PFSK-1 (cell line): ENCODE measurements at regions not wholly inside any gene's neighbourhood (a gene's known extent, or its start where the extent isn't known, plus 50 kb on each side); places are given as distances from the start of the nearest gene placed in this dataset.

Experiments used
- POLR2AphosphoS5 ChIP-seq: IDR thresholded peaks from 2 replicates; pipeline ENCODE4 v1.6.1; 2012; ENCODE audit warnings: low read depth, mild to moderate bottlenecking, control low read depth, low read length, moderate library complexity
- SIN3A ChIP-seq: IDR thresholded peaks from 2 replicates; pipeline ENCODE4 v1.6.1; 2012; ENCODE audit warnings: mild to moderate bottlenecking, low read length, moderate library complexity, borderline replicate concordance; ENCODE audit not compliant: insufficient read depth
- TAF1 ChIP-seq: IDR thresholded peaks from 2 replicates; pipeline ENCODE4 v1.6.1; 2012; ENCODE audit warnings: low read length, control low read depth, borderline replicate concordance; ENCODE audit not compliant: insufficient read depth
- TF ChIP-seq, protein P1 (sequence below), 2 experiments: IDR thresholded peaks; 2 replicates each; pipeline versions ENCODE4 v1.6.1 to v1.8.0; 2011 to 2012; ENCODE audit warnings: low read depth in 2 of 2, low read length in 2 of 2, control low read depth in 1 of 2, inconsistent platforms in 1 of 2, mild to moderate bottlenecking in 1 of 2, moderate library complexity in 1 of 2; ENCODE audit not compliant: insufficient read depth in 1 of 2

DNA sequence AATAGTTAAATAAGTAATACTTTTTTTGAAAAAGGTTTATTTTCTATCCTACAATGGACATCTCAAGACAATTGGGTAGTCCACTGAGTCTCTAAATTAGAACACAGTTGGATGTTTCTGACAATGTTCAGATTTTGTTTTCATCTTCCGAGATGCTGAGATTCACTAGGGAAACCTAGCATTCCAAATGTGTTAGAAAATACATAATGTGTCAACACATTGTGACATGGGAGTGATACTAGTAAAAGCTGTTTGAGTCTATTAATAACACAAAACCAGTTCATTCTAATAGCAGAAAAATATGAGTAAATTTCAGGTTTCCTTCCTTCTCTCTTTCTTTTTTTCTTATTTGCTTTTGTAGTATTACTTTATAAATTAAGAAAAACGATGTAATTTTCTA is 68.2 kb upstream of the CDH10 start:
- TF ChIP-seq POLR2AphosphoS5 (no peak), TAF1 (no peak), SIN3A (no peak)
- TF ChIP-seq, protein P1, sequence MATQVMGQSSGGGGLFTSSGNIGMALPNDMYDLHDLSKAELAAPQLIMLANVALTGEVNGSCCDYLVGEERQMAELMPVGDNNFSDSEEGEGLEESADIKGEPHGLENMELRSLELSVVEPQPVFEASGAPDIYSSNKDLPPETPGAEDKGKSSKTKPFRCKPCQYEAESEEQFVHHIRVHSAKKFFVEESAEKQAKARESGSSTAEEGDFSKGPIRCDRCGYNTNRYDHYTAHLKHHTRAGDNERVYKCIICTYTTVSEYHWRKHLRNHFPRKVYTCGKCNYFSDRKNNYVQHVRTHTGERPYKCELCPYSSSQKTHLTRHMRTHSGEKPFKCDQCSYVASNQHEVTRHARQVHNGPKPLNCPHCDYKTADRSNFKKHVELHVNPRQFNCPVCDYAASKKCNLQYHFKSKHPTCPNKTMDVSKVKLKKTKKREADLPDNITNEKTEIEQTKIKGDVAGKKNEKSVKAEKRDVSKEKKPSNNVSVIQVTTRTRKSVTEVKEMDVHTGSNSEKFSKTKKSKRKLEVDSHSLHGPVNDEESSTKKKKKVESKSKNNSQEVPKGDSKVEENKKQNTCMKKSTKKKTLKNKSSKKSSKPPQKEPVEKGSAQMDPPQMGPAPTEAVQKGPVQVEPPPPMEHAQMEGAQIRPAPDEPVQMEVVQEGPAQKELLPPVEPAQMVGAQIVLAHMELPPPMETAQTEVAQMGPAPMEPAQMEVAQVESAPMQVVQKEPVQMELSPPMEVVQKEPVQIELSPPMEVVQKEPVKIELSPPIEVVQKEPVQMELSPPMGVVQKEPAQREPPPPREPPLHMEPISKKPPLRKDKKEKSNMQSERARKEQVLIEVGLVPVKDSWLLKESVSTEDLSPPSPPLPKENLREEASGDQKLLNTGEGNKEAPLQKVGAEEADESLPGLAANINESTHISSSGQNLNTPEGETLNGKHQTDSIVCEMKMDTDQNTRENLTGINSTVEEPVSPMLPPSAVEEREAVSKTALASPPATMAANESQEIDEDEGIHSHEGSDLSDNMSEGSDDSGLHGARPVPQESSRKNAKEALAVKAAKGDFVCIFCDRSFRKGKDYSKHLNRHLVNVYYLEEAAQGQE (IDR thresholded peaks at IDR 0.05; ENCODE audit: insufficient read depth in 1 of 2, low read depth in 2 of 2, low read length in 2 of 2): no peak
